AG08395 (cell line): ENCODE measurements at regions not wholly inside any gene's neighbourhood (a gene's known extent, or its start where the extent isn't known, plus 50 kb on each side); places are given as distances from the start of the nearest gene placed in this dataset.
"Not testable (repeated sequence)": the region's sequence is repeated elsewhere in the genome, so short reads cannot be mapped to it uniquely, and the experiment has no call there.

Experiments
- DNase-seq: peaks from one replicate; pipeline ENCODE4 v3.0.0; 2012; ENCODE audit warnings: mixed read lengths, low spot score

DNA sequence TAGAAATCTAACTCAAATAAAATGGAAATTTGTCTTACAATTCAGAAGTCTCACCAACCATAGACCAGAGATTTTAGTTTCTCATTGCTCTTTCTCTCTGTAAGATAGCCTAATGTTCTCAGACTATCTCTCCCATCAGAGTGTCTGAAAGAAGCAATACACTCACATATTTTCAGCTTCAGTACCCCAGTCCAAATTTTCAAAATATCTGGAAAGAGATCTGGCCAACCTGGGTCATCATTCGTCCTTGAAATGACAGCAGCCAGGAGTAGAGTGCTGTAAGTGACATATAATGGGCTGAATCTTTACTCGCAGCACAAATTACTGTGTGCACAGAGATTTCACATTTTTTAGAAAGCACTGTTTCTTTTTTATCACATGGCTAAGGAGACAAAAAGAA is 313.3 kb upstream of the PRR16 start:
- no peak for DNase-seq

DNA sequence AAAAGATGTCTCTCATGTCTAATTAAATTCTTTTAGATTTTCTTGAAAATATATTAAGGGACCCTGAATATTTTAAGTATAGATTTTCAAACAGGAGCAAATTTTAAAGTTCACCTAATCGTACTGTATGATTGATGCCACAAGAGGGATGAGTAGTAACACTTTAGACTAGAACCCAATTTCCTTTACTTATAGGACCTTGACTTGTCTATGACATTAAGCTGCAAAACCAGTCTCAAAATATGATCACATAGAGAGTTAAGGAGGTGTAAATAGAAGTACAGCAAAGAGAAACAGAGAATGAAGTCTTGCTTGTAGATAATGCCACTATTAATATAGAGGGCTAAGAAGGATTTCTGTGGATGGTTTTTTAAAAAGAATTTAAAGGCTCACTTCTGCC is 312.9 kb upstream of the PRR16 start:
- no peak for DNase-seq

DNA sequence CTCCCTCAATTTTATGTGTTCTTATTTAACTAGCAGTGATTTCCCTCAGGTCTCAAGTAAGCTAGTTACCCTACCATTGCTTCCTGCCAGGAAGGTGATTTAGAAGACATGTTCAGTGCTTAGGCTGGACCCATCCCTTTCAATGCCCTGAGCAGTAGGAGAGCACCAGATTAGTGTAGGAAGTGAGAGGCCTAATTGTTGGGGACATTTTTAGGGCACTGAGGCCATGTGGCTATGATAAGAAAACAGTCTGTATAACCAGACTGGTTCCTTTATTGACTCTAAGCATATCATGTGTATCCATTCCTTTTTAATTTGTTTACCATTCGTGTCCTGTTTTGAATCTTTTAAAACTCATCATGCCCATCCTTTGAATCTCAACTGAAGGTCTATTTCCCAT is 312.3 kb upstream of the PRR16 start:
- DNase-seq = no peak

DNA sequence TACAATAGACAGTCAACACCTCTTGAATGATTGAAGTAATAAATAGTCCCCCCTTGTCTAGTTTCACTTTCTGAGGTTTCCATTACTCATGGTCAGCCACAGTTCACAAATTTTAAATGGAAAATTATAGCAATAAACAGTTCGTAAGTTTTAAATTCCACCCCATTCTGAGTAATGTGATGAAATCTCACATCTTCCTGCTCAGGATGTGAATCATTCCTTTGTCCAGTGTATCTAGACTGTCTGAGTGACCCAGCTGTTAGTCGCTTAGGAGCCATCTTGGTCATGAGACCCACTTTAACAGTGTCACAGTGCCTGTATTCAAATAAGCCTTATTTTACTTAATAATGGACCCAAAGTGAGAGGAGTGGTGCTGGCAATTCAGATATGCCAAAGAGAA is 311.6 kb upstream of the PRR16 start:
- peak; percentile 66 for DNase-seq

DNA sequence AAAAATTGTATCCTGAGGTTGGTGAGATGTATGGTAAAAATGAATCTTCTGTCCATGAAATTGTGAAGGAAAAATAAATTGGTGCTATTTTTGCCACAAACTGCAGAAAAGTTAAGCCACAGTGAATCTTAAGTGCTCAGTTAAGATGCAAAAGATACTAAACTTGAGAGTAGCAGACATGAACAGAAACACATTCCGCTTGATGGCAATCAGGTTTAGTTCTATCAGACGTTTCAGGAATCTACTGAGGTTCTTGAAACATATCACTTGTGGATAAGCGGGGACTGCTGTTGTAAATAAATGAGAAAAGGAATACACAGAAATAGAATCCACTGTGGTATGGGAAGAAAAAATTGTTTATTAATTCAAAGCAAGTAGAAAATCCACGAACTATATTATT is 311.2 kb upstream of the PRR16 start:
- DNase-seq = no peak

DNA sequence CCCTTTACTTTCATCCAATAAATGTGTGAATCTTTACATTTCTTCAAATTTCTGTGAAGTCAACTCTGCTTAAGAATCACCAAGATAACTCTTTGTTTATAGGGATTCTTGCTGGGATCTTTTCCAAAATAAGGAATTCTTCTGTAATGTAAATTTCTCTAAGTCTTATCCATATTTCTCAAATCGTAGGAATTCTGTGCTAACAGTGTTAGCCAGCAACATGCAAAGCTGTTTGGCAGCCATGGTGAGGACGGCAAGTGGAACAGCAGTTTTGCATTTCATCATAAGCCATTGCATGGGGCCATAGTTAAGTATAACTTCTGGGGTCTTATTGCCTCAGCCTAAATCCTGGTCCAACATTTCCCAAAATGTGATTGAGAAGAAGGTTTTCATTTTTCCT is 310.5 kb upstream of the PRR16 start:
- no peak for DNase-seq

DNA sequence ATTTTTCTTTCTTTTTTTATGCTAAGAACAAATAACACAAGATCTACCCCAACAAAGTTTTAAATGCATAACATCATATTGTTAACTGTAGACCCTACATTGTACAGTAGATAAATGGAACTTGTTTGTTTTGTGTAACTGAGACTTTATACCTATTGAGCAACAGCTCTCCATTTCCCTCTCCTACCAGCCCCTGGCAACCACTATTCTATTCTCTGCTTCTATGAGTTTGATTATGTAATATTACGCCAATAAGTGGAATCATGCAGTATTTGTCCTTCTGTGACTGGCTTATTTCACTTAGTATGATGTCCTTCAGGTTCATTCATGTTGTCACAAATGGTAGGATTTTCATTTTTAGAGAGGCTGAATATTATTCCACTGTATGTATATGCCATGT is 308.2 kb upstream of the PRR16 start:
- no peak for DNase-seq

DNA sequence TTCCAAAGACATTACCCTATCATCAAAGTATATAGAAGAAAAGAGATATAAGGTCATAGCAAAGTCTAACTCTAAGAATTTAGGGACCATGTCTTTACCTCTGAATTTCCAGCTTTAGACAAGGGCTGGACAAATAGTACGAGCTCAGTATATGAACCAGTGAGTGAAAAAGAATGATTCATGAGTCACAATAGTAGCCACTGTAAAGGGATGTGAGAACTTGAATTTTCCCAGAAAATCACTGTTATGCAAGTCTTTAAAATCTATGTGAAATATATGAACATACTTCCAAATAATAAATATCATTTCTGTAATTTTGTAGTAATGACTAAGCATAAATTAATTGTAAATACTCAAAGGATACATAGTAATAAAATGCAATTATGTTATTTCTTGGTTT is 305.9 kb upstream of the PRR16 start:
- no peak for DNase-seq

DNA sequence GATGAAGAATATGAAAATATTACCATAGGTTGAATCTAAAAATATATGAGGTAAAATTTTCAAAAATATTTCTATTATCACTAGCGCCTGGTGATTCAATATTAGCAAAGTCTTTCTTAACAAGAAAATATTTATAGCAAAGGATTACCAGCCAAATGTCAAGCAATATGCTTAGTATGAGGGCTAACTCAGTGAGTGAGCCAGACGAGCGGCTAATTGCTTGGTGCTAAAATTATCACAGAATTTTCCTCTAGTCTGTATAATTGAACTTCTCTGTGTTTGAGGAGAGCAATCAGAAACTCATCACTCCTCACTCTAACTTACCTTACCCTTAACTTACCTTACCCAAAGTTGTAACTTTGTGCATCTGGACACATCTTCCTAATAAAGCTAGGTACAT is 304.9 kb upstream of the PRR16 start:
- no peak for DNase-seq

DNA sequence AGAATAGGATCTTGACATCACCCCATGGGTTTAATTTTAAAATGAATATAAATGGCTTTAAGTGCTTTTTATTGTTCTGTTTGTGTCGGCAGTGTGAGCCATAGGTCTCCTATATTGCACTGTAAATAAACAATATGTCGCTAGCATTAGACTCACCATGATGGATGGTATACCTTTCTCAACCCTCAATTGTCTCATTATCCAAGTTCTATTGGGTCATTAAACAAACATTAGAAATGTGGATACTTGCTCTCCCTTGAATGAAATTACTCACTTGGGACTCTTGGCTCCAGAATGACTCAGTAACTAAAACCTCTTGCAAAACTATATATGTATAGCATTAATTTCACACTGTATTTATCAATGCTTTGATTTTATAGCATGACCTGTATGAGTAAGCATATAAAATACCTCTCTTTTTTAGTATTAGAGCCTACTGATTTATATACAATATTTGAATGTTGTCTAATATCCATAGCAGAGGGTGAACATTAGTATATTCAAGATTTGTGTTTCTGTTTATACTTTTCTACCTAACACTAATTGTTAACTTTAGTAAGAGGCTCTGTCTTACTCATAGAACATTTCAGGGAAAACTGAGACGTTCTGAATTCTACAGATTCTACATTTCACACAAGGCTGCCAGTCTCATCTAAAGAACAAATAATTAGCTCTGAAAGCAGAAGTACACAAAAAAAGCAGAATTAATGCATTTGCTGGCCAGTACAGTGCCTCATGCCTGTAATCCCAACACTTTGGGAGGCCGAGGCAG is 303.8 kb upstream of the PRR16 start:
- peak; percentile 10 for DNase-seq

DNA sequence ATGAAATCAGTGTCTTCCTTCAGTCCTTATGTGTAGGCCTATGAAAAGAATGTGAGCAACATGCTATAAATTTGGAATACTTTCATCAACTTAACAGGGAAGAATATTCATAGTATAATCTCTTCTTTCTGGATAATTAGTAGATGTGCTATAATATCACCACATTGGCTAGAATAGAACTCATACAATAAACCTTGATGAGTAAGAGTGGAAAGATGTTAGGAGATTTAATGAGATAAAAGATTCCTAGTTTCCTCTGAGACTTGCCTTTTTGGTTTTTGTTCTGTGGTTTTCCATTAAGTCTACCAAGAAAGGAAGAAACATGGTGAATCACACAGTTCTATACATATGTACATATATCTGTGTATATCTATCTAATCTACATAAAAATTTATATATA is 301.8 kb upstream of the PRR16 start:
- DNase-seq = no peak

DNA sequence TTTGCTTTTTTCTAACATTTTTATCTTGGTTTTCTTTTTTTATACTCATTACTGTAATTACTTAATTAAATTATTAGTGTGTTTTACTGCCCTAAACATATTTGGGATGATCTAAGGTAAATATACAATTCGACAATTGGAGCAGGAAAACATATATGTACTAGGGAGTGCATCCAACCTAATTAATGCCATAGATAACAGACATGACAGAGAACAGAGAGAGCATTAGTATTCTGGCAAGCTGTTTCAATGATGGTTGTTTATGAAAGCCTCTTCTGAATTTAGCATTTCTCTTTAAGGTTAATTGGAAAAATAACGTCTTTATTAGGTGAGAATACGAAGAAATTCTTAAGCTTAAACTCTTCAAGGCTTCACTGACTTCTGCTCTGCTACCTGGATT is 300.1 kb upstream of the PRR16 start:
- no peak for DNase-seq

DNA sequence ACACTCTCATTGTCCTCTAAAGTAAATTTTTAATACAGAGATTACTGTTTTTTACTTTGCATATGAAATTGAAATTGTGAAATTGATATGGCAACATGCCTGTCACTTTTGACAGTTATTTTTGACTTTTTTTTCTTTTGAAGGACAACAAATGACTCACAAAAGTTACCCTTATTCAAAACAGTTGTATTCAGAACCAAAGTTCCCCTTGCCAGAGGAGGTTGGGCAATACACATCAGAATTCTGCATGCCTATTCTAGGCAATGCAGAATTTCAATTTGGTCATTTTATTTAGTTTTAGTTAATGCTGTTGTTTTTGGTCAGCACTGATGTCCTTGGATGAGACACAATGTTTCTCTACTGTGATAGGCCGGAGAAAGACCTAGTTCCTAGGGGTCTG is 299.1 kb upstream of the PRR16 start:
- no peak for DNase-seq

DNA sequence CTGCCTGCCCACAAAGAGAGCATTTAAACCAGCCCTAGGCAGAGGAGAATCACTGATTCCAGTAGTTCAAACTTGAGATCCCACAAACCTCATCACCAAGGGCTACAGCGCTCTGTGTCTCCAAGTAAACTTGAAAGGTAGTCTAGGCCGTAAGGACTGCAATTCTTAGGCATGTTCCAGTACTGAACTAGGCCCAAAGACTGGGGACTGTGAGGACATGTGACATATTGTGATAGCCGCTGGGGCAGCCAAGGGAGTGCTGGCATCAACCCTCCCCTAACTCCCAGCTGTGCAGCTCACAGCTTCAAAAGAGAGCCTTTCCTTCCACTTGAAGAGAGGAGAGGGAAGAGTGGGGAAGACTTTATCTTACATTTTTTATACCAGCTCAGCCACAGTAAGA is 291.0 kb upstream of the PRR16 start:
- no peak for DNase-seq

DNA sequence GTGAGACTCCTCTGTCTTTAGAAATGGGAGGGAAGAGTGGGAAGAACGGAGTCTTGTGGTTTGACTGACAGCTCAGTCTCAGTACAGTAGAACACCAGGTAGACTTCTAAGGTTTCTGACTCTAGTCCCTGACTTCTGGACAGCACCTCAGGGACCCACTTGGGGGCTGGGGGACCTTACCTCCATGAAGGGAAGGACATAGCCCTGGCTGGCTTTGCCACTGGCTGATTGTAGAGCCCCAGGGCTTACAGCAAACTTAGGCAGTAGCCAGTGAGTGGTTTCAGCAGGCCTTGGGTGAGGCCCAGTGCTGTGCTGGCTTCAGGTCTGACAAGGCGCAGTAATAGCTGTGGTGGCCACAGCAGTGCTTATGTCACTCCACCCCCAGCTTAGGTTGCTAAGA is 290.0 kb upstream of the PRR16 start:
- no peak for DNase-seq

DNA sequence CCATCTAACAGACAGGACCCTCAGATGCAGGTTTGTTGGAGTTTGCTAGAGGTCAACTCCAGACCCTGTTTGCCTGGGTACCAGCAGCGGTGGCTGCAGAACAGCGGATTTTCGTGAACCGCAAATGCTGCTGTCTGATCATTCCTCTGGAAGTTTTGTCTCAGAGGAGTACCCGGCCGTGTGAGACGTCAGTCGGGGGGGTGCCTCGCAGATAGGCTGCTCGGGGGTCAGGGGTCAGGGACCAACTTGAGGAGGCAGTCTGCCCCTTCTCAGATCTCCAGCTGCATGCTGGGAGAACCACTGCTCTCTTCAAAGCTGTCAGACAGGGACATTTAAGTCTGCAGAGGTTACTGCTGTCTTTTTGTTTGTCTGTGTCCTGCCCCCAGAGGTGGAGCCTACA is 282.9 kb upstream of the PRR16 start:
- not testable (repeated sequence) for DNase-seq

DNA sequence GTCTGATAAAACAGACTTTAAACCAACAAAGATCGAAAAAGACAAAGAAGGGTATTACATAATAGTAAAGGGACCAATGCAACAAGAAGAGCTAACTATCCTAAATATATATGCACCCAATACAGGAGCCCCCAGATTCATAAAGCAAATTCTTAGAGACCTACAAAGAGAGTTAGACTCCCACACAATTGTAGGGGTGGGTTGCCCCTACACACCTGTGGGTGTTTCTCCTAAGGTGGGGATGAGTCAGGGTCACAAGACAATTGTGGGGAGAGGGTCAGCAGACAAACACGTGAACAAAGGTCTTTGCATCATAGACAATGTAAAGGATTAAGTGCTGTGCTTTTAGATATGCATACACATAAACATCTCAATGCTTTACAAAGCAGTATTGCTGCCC is 269.4 kb upstream of the PRR16 start:
- DNase-seq = not testable (repeated sequence)

DNA sequence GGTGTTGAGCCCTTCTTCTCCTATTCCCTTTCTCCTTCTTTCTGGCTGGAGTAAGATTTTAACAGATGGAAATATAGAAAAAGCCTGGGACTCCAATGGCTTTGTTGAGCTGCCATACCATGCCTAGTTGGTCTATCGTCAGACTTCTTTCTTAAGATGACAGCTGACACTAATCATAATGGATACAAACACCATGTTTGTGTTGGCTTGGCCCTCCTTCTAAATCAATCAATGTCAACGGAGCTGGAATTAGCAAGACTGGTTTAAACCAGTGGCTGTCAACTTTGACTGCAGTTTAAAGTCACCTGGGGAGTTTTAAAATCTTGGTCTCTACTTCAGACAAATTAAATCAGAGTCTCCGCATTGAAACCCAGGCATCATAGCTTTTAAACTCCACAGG is 264.5 kb upstream of the PRR16 start:
- DNase-seq = no peak

DNA sequence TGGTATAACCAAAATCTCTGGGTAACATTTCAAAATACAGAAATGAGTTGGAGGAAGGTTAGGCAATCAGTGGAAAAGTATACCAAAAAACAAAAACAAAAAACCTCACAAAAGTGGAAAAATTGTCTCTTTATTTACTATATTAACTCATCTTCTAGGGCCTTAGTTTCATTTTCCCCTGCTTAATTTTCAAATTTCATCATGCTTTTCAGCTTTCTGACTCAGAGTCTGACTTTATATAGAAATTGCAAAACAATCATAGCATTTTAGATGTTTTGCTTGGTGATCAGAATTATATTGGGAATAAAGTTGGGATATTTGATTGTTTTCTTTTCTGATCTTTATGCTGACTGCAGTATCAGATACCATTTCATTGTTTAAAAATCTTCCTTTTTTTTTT is 257.0 kb upstream of the PRR16 start:
- peak; percentile 44 for DNase-seq

DNA sequence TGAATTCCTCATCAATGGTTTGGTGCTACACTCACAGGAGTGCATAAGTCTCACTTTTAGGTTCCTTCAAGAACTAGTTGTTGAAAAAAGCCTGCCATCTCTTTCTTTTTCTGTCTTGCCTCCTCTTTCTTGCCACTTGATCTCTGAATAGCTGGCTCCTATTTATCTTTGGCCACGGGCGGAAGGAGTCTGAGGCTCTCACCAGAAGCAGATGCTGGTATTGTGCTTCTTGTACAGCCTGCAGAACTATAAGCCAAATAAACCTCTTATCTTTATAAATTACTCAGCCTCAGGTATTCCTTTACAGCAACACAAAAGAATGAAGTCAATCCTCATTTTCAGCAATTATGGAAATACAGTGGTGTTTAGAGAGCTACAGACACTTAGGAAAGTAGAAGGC is 247.1 kb upstream of the PRR16 start:
- DNase-seq = no peak

DNA sequence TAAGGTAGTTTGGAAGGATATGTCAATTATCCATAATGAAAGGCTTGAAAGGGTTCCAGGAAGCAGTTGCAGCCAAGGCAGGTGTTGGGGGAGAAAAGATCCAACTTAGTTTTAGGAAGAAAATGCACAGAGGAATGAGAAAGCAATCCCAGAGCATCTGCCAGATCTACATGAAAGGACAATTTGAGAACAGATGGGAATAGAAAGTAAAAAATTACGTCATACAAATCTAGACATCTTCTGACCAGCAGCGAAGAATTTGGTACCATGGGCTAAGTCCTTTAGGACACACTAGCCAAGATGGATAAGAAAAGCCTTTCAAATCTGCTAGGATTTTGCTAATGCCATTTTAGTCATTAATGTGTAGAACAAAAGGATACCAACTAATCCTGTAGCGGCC is 244.1 kb upstream of the PRR16 start:
- DNase-seq = no peak

DNA sequence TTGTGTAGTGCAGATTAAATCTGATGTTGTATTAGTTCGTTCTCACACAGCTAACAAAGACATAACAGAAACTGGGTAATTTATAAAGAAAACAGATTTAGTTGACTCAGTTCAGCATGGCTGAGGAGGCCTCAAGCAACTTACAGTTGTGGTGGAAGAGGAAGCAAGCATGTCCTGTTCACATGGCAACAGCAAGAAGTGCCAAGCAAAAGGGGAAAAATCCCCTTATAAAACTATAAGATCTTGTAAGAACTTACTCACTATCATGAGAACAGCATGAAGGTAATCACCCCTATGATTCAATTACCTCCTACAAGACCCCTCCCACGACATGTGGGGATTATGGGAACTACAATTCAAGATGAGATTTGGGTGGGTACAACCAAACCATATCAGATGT is 238.6 kb upstream of the PRR16 start:
- DNase-seq = no peak

DNA sequence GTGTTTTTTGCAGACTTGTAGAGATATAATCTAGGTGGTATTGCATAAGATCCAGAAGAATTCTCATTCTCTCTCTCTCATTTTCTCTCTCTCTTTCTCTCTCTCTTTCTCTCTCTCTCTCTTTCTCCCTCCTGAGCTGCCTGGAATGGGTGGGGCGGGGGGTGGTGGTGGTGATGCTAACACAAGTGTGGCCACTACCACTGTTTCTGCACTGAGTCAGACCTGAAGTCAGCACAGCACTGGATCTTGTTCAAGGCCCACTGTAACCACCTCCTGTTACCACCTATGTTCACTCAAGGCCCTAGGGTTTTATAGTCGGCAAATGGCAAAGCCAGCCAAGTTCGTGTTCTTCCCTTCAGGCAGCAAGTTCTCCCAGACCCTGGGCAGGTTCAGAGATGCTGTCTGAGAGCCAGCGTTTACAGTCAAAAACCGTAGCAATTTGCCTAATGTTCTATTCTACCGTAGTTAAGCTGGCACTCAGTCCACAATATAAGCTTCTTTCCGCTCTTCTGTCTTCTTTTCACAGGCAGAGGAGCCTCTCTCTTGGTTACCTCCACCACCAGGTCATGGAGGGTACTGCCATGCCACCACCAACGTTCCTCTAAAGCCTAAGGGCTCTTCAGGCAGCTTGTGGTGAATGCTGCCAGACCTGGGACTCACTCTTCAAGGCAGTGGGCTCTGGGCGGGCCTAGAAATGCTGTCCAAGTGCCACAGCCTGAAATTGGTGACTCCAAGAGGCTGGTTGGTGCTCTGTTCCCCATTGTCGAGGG is 235.7 kb upstream of the PRR16 start:
- DNase-seq = no peak

DNA sequence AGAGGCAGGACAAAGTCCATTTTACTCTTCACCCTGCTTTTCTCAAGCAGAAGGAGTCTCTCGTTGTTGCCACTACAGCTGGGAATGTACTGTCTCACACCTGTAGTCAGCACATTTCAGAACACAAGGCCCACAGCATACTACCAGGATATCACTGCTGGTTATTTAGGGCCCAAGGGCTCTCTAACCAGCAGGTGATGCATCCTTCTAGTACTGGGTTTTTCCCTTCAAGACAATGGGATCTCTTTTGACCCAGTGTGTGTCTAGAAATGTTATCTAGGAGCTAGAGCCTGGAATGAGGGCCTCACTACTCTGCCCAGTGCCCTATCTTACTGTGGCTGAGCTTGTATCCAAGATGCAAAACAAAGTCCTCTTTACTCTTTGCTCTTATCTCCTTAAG is 235.1 kb upstream of the PRR16 start:
- no peak for DNase-seq
